ENCODE measurements at regions not wholly inside any gene's neighbourhood (a gene's known extent, or its start where the extent isn't known, plus 50 kb on each side); places are given as distances from the start of the nearest gene placed in this dataset.

- Histone ChIP-seq H3K27me3 (no peaks in the 10 kb centered on the region), H3K27ac (no peak overlapping the region), H3K9me3 (no peaks in the 10 kb centered on the region), H3K36me3 (no peaks in the 10 kb centered on the region), H3K4me3 (no peak overlapping the region), H3K4me1 (no peaks in the 10 kb centered on the region)
- intact Hi-C loops (cut with DNase I), result no loop called here
- no peak for TF ChIP-seq CTCF (IDR thresholded peaks at IDR 0.05)
- no peak for ATAC-seq
- DNase-seq, result no peak
- WGBS, 2 donors, result 73% methylated on average over 1 of the region's 1 CpG
Observed at GRCh38 chr6:126767711-126768110, 350.8 kb upstream of the RSPO3 start.

GRCh38 chr6:126770176-126770575 is 348.3 kb upstream of the RSPO3 start:
- Histone ChIP-seq H3K36me3 (no peaks in the 10 kb centered on the region), H3K27me3 (peaks cover 0 to 9% (median 0%) of the 10 kb centered on the region in 7 donors), H3K4me3 (no peak overlapping the region), H3K4me1 (no peaks in the 10 kb centered on the region), H3K27ac (no peak overlapping the region), H3K9me3 (no peaks in the 10 kb centered on the region)
- no peak for TF ChIP-seq CTCF (IDR thresholded peaks at IDR 0.05)
- WGBS, 2 donors, result 49 to 52% methylated on average over 1 of the region's 1 CpG
- DNase-seq, result no peak
- intact Hi-C loops (cut with DNase I), result no loop called here
- no peak for ATAC-seq

- WGBS, 2 donors, result 12% methylated on average over 9 of the region's 9 CpGs
- no peaks in the 10 kb centered on the region for H3K9me3 ChIP-seq
- no peak for DNase-seq
- ATAC-seq, result peak in 1 of 8 donors; percentile 59
- intact Hi-C loops (cut with DNase I), result no loop called here
- H3K27ac ChIP-seq, result no peak overlapping the region
- H3K27me3 ChIP-seq, result peaks cover 0 to 26% (median 0%) of the 10 kb centered on the region in 7 donors
- H3K36me3 ChIP-seq, result no peaks in the 10 kb centered on the region
- no peak for TF ChIP-seq CTCF (IDR thresholded peaks at IDR 0.05)
- H3K4me1 ChIP-seq, result no peaks in the 10 kb centered on the region
- H3K4me3 ChIP-seq, result no peak overlapping the region
Observed at GRCh38 chr6:126773112-126773805, 345.2 kb upstream of the RSPO3 start.

GRCh38 chr6:126779331-126779730 is 339.1 kb upstream of the RSPO3 start:
- 77 to 84% methylated on average over 3 of the region's 3 CpGs for WGBS, 2 donors
- H3K4me3 ChIP-seq, result no peak overlapping the region
- ATAC-seq (no peak), DNase-seq (no peak)
- H3K27ac ChIP-seq, result no peak overlapping the region
- peaks cover 0 to 25% (median 2%) of the 10 kb centered on the region in 7 donors for H3K27me3 ChIP-seq
- H3K4me1 ChIP-seq, result no peaks in the 10 kb centered on the region
- TF ChIP-seq CTCF (IDR thresholded peaks at IDR 0.05), result no peak
- intact Hi-C loops (cut with DNase I), result no loop called here
- H3K36me3 ChIP-seq, result no peaks in the 10 kb centered on the region
- H3K9me3 ChIP-seq, result no peaks in the 10 kb centered on the region

Data from heart right ventricle (tissue), 16 donors.